ENCODE measurements at regions not wholly inside any gene's neighbourhood (a gene's known extent, or its start where the extent isn't known, plus 50 kb on each side); places are given as distances from the start of the nearest gene placed in this dataset.

DNA sequence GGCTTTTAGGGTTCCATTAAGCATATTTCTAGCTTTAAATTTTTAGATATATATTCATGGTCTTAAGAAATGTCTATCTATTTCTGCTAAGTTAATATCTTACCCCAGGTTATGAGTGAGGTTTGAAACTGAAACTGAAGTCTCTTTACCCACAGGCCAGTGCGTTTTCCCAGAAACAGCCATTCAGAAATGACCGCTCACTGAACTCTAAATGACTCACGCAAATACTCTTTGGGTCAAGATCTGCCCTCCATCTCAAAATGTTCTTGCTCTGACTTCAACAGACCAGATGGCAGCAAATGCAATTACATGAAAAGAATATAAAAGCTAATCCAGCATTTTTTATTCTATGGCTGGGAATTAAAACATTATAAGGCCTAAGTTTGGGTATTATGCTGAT is 315.2 kb downstream of the TDRD15 start:
- no peaks in the 10 kb centered on the region for H3F3A ChIP-seq (ENCODE audit: control insufficient read depth, insufficient read depth)
- no peaks in the 10 kb centered on the region for H3K4me1 ChIP-seq (ENCODE audit: control insufficient read depth, low read length)
- H3K9me2 ChIP-seq (replicated peaks; ENCODE audit: control insufficient read depth, low read length): no peaks in the 10 kb centered on the region
- H4K20me1 ChIP-seq (ENCODE audit: control insufficient read depth, insufficient read depth, low read depth, low read length): no peaks in the 10 kb centered on the region
- no peak overlapping the region for H3K4me2 ChIP-seq (ENCODE audit: low read length)
- H3K27me3 ChIP-seq (ENCODE audit: control insufficient read depth, low read length): no peaks in the 10 kb centered on the region
- H3K79me2 ChIP-seq (ENCODE audit: control insufficient read depth, low read length): no peaks in the 10 kb centered on the region
- H3K36me3 ChIP-seq (ENCODE audit: control insufficient read depth, low read length): no peaks in the 10 kb centered on the region
- H3K9me3 ChIP-seq (ENCODE audit: control insufficient read depth, insufficient read depth, low read length): no peaks in the 10 kb centered on the region
- H3K27ac ChIP-seq (ENCODE audit: low read depth, low read length): no peak overlapping the region
- no peak overlapping the region for H3K4me3 ChIP-seq (ENCODE audit: low read length)
- no peak for TF ChIP-seq EZH2phosphoT487 (IDR thresholded peaks at IDR 0.05; ENCODE audit: borderline replicate concordance, low read length)
- TF ChIP-seq, protein P1, sequence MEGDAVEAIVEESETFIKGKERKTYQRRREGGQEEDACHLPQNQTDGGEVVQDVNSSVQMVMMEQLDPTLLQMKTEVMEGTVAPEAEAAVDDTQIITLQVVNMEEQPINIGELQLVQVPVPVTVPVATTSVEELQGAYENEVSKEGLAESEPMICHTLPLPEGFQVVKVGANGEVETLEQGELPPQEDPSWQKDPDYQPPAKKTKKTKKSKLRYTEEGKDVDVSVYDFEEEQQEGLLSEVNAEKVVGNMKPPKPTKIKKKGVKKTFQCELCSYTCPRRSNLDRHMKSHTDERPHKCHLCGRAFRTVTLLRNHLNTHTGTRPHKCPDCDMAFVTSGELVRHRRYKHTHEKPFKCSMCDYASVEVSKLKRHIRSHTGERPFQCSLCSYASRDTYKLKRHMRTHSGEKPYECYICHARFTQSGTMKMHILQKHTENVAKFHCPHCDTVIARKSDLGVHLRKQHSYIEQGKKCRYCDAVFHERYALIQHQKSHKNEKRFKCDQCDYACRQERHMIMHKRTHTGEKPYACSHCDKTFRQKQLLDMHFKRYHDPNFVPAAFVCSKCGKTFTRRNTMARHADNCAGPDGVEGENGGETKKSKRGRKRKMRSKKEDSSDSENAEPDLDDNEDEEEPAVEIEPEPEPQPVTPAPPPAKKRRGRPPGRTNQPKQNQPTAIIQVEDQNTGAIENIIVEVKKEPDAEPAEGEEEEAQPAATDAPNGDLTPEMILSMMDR (IDR thresholded peaks at IDR 0.05; ENCODE audit: low read depth, low read length, poor library complexity, severe bottlenecking): no peak

DNA sequence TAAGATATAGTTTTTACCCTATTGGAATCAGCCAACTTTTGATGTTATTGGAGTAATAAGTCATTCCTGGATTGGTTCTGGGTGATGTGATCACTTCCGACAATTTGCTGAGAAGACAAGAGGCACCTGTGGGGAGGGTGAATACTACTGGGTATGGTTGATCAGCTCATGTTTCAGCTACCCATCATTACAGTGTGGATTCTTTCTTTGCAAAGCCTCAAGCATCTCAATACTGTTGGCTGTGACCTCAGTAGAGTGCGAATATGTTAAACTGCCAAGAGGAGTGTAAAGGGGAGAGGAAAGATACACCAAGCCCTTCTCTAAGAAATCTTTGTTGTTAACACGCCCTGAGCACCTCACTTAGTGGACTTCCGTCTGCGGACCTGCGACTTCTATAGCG is 317.7 kb downstream of the TDRD15 start:
- Histone ChIP-seq H3K4me3 (ENCODE audit: low read length) (no peak overlapping the region), H3K4me2 (ENCODE audit: low read length) (no peak overlapping the region), H3K27me3 (ENCODE audit: control insufficient read depth, low read length) (no peaks in the 10 kb centered on the region), H3K27ac (ENCODE audit: low read depth, low read length) (no peak overlapping the region), H3K79me2 (ENCODE audit: control insufficient read depth, low read length) (no peaks in the 10 kb centered on the region), H3K9me3 (ENCODE audit: control insufficient read depth, insufficient read depth, low read length) (no peaks in the 10 kb centered on the region), H3K9me2 (replicated peaks; ENCODE audit: control insufficient read depth, low read length) (no peaks in the 10 kb centered on the region), H3K4me1 (ENCODE audit: control insufficient read depth, low read length) (no peaks in the 10 kb centered on the region), H4K20me1 (ENCODE audit: control insufficient read depth, insufficient read depth, low read depth, low read length) (no peaks in the 10 kb centered on the region), H3F3A (ENCODE audit: control insufficient read depth, insufficient read depth) (no peaks in the 10 kb centered on the region), H3K36me3 (ENCODE audit: control insufficient read depth, low read length) (no peaks in the 10 kb centered on the region)
- no peak for TF ChIP-seq EZH2phosphoT487 (IDR thresholded peaks at IDR 0.05; ENCODE audit: borderline replicate concordance, low read length)
- TF ChIP-seq, protein P1 (IDR thresholded peaks at IDR 0.05; ENCODE audit: low read depth, low read length, poor library complexity, severe bottlenecking): no peak

GRCh38 chr2:21443494-21444105 is 319.8 kb downstream of the TDRD15 start:
- no peak overlapping the region for H3K4me2 ChIP-seq (ENCODE audit: low read length)
- H3K27ac ChIP-seq (ENCODE audit: low read depth, low read length): no peak overlapping the region
- no peaks in the 10 kb centered on the region for H3K9me2 ChIP-seq (replicated peaks; ENCODE audit: control insufficient read depth, low read length)
- no peaks in the 10 kb centered on the region for H3K79me2 ChIP-seq (ENCODE audit: control insufficient read depth, low read length)
- no peaks in the 10 kb centered on the region for H3K9me3 ChIP-seq (ENCODE audit: control insufficient read depth, insufficient read depth, low read length)
- no peak overlapping the region for H3K4me3 ChIP-seq (ENCODE audit: low read length)
- H3F3A ChIP-seq (ENCODE audit: control insufficient read depth, insufficient read depth): no peaks in the 10 kb centered on the region
- H3K27me3 ChIP-seq (ENCODE audit: control insufficient read depth, low read length): no peaks in the 10 kb centered on the region
- TF ChIP-seq EZH2phosphoT487 (IDR thresholded peaks at IDR 0.05; ENCODE audit: borderline replicate concordance, low read length): no peak
- TF ChIP-seq, protein P1 (IDR thresholded peaks at IDR 0.05; ENCODE audit: low read depth, low read length, poor library complexity, severe bottlenecking): no peak
- no peaks in the 10 kb centered on the region for H3K36me3 ChIP-seq (ENCODE audit: control insufficient read depth, low read length)
- no peaks in the 10 kb centered on the region for H3K4me1 ChIP-seq (ENCODE audit: control insufficient read depth, low read length)
- H4K20me1 ChIP-seq (ENCODE audit: control insufficient read depth, insufficient read depth, low read depth, low read length): no peaks in the 10 kb centered on the region
